ENCODE measurements at regions not wholly inside any gene's neighbourhood (a gene's known extent, or its start where the extent isn't known, plus 50 kb on each side); places are given as distances from the start of the nearest gene placed in this dataset.

GRCh38 chr6:88477413-88477812, 311.3 kb upstream of the CNR1 start:
- no peaks in the 10 kb centered on the region for H3K9me2 ChIP-seq (replicated peaks; ENCODE audit: insufficient read depth, low read length)
- H2AFZ ChIP-seq (ENCODE audit: low read length) = no peak overlapping the region
- no peaks in the 10 kb centered on the region for H3F3A ChIP-seq (ENCODE audit: insufficient read depth, low read length)
- no peaks in the 10 kb centered on the region for H3K79me2 ChIP-seq (ENCODE audit: low read length)
- H3K4me2 ChIP-seq (ENCODE audit: low read depth, low read length) = no peak overlapping the region
- H3K9me3 ChIP-seq (replicated peaks; ENCODE audit: insufficient read depth, low read length) = no peaks in the 10 kb centered on the region
- no peak overlapping the region for H3K4me3 ChIP-seq (ENCODE audit: low read length)
- H3K36me3 ChIP-seq (replicated peaks; ENCODE audit: insufficient read depth, low read length) = no peaks in the 10 kb centered on the region
- H3K27ac ChIP-seq (ENCODE audit: low read length) = no peak overlapping the region
- no peak for DNase-seq
- H3K27me3 ChIP-seq (replicated peaks; ENCODE audit: insufficient read depth, low read length) = no peaks in the 10 kb centered on the region
- H3K4me1 ChIP-seq (ENCODE audit: low read length) = no peaks in the 10 kb centered on the region
- H4K20me1 ChIP-seq (ENCODE audit: insufficient read depth, low read length) = no peaks in the 10 kb centered on the region
- H3K9ac ChIP-seq (ENCODE audit: low read length) = no peak overlapping the region
- no peak for TF ChIP-seq CTCF (IDR thresholded peaks at IDR 0.05; ENCODE audit: low read length)
- no peak for TF ChIP-seq EZH2 (optimal IDR thresholded peaks at IDR 0.05; ENCODE audit: low read depth, low read length)
- no peak for TF ChIP-seq EZH2phosphoT487 (IDR thresholded peaks at IDR 0.05; ENCODE audit: low read length)

- DNase-seq = no peak
- no peak overlapping the region for H3K9ac ChIP-seq (ENCODE audit: low read length)
- H4K20me1 ChIP-seq (ENCODE audit: insufficient read depth, low read length) = no peaks in the 10 kb centered on the region
These were observed 310.2 kb upstream of the CNR1 start for GRCh38 chr6:88476388-88476787.

GRCh38 chr6:88474720-88475119, 308.6 kb upstream of the CNR1 start:
- no peak overlapping the region for H3K4me2 ChIP-seq (ENCODE audit: low read depth, low read length)
- H3K9ac ChIP-seq (ENCODE audit: low read length) = no peak overlapping the region
- H3K36me3 ChIP-seq (replicated peaks; ENCODE audit: insufficient read depth, low read length) = no peaks in the 10 kb centered on the region
- H3K4me3 ChIP-seq (ENCODE audit: low read length) = no peak overlapping the region
- H3K9me2 ChIP-seq (replicated peaks; ENCODE audit: insufficient read depth, low read length) = no peaks in the 10 kb centered on the region
- H3K27ac ChIP-seq (ENCODE audit: low read length) = no peak overlapping the region
- H3K4me1 ChIP-seq (ENCODE audit: low read length) = no peaks in the 10 kb centered on the region
- H3K9me3 ChIP-seq (replicated peaks; ENCODE audit: insufficient read depth, low read length) = no peaks in the 10 kb centered on the region
- H3K79me2 ChIP-seq (ENCODE audit: low read length) = no peaks in the 10 kb centered on the region
- H2AFZ ChIP-seq (ENCODE audit: low read length) = no peak overlapping the region
- no peaks in the 10 kb centered on the region for H3K27me3 ChIP-seq (replicated peaks; ENCODE audit: insufficient read depth, low read length)
- TF ChIP-seq EZH2phosphoT487 (IDR thresholded peaks at IDR 0.05; ENCODE audit: low read length) = no peak
- no peak for TF ChIP-seq EZH2 (optimal IDR thresholded peaks at IDR 0.05; ENCODE audit: low read depth, low read length)
- no peak for TF ChIP-seq CTCF (IDR thresholded peaks at IDR 0.05; ENCODE audit: low read length)
- no peak for DNase-seq
- no peaks in the 10 kb centered on the region for H3F3A ChIP-seq (ENCODE audit: insufficient read depth, low read length)
- H4K20me1 ChIP-seq (ENCODE audit: insufficient read depth, low read length) = no peaks in the 10 kb centered on the region

More at GRCh38 chr6:88476388-88476787, 310.2 kb upstream of the CNR1 start:
- no peaks in the 10 kb centered on the region for H3K4me1 ChIP-seq (ENCODE audit: low read length)
- no peaks in the 10 kb centered on the region for H3F3A ChIP-seq (ENCODE audit: insufficient read depth, low read length)
- no peak overlapping the region for H3K4me2 ChIP-seq (ENCODE audit: low read depth, low read length)
- H2AFZ ChIP-seq (ENCODE audit: low read length) = no peak overlapping the region
- H3K79me2 ChIP-seq (ENCODE audit: low read length) = no peaks in the 10 kb centered on the region
- H3K9me3 ChIP-seq (replicated peaks; ENCODE audit: insufficient read depth, low read length) = no peaks in the 10 kb centered on the region
- TF ChIP-seq CTCF (IDR thresholded peaks at IDR 0.05; ENCODE audit: low read length) (no peak), EZH2 (optimal IDR thresholded peaks at IDR 0.05; ENCODE audit: low read depth, low read length) (no peak), EZH2phosphoT487 (IDR thresholded peaks at IDR 0.05; ENCODE audit: low read length) (no peak)
- no peaks in the 10 kb centered on the region for H3K36me3 ChIP-seq (replicated peaks; ENCODE audit: insufficient read depth, low read length)
- H3K27ac ChIP-seq (ENCODE audit: low read length) = no peak overlapping the region
- H3K4me3 ChIP-seq (ENCODE audit: low read length) = no peak overlapping the region
- H3K27me3 ChIP-seq (replicated peaks; ENCODE audit: insufficient read depth, low read length) = no peaks in the 10 kb centered on the region
- no peaks in the 10 kb centered on the region for H3K9me2 ChIP-seq (replicated peaks; ENCODE audit: insufficient read depth, low read length)

All from MM.1S (cell line).